ENCODE measurements at regions not wholly inside any gene's neighbourhood (a gene's known extent, or its start where the extent isn't known, plus 50 kb on each side); places are given as distances from the start of the nearest gene placed in this dataset.

DNA sequence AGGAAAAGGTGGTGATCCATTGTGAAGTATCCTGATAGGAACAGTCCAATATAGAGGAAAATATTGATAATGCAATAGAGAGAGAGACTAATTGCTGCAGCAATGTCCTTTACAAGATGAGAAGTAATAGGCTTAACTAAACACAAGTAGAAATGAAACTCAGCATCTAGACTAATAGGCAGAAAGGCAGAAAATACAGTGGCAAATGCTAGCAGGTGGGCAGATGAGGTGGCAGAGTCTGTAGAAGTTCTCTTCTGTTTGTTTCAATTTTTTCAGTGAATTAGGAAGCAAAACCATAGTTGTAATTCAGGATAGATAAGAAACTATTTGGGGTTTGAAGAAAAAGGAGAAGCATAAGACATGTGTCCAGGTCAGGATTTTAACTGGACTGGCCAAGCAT, 236.7 kb upstream of the HS3ST5 start:
- H2AFZ ChIP-seq = no peak overlapping the region
- H3K36me3 ChIP-seq (ENCODE audit: control insufficient read depth, insufficient read depth, low read length) = no peaks in the 10 kb centered on the region
- no peak overlapping the region for H3K9ac ChIP-seq
- H3K4me3 ChIP-seq (ENCODE audit: low read depth, low read length) = no peak overlapping the region
- no peaks in the 10 kb centered on the region for H3K4me1 ChIP-seq
- H3K27me3 ChIP-seq (ENCODE audit: control insufficient read depth, insufficient read depth, low read length) = no peaks in the 10 kb centered on the region
- H3K4me2 ChIP-seq (ENCODE audit: low read length) = no peak overlapping the region
- TF ChIP-seq, protein P1, sequence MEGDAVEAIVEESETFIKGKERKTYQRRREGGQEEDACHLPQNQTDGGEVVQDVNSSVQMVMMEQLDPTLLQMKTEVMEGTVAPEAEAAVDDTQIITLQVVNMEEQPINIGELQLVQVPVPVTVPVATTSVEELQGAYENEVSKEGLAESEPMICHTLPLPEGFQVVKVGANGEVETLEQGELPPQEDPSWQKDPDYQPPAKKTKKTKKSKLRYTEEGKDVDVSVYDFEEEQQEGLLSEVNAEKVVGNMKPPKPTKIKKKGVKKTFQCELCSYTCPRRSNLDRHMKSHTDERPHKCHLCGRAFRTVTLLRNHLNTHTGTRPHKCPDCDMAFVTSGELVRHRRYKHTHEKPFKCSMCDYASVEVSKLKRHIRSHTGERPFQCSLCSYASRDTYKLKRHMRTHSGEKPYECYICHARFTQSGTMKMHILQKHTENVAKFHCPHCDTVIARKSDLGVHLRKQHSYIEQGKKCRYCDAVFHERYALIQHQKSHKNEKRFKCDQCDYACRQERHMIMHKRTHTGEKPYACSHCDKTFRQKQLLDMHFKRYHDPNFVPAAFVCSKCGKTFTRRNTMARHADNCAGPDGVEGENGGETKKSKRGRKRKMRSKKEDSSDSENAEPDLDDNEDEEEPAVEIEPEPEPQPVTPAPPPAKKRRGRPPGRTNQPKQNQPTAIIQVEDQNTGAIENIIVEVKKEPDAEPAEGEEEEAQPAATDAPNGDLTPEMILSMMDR (IDR thresholded peaks at IDR 0.05) = no peak
- H3K79me2 ChIP-seq = no peaks in the 10 kb centered on the region
- no peaks in the 10 kb centered on the region for H3K9me3 ChIP-seq (ENCODE audit: control insufficient read depth, low read length)
- no peak overlapping the region for H3K27ac ChIP-seq

GRCh38 chr6:114577109-114577508, 234.3 kb upstream of the HS3ST5 start:
- no peak overlapping the region for H3K4me3 ChIP-seq (ENCODE audit: low read depth, low read length)
- H3K36me3 ChIP-seq (ENCODE audit: control insufficient read depth, insufficient read depth, low read length) = no peaks in the 10 kb centered on the region
- no peaks in the 10 kb centered on the region for H3K4me1 ChIP-seq
- no peaks in the 10 kb centered on the region for H3K27me3 ChIP-seq (ENCODE audit: control insufficient read depth, insufficient read depth, low read length)
- TF ChIP-seq, protein P1 (IDR thresholded peaks at IDR 0.05) = no peak
- no peak overlapping the region for H3K4me2 ChIP-seq (ENCODE audit: low read length)
- no peaks in the 10 kb centered on the region for H3K79me2 ChIP-seq
- H3K9me3 ChIP-seq (ENCODE audit: control insufficient read depth, low read length) = no peaks in the 10 kb centered on the region
- no peak overlapping the region for H3K9ac ChIP-seq
- H2AFZ ChIP-seq = no peak overlapping the region
- H3K27ac ChIP-seq = no peak overlapping the region

GRCh38 chr6:114576330-114576729, 233.5 kb upstream of the HS3ST5 start:
- TF ChIP-seq, protein P1 (IDR thresholded peaks at IDR 0.05) = no peak
- H3K27me3 ChIP-seq (ENCODE audit: control insufficient read depth, insufficient read depth, low read length) = no peaks in the 10 kb centered on the region
- no peak overlapping the region for H3K4me3 ChIP-seq (ENCODE audit: low read depth, low read length)
- H3K4me1 ChIP-seq = no peaks in the 10 kb centered on the region
- H3K36me3 ChIP-seq (ENCODE audit: control insufficient read depth, insufficient read depth, low read length) = no peaks in the 10 kb centered on the region
- H2AFZ ChIP-seq = no peak overlapping the region
- no peak overlapping the region for H3K27ac ChIP-seq
- no peak overlapping the region for H3K9ac ChIP-seq
- H3K79me2 ChIP-seq = no peaks in the 10 kb centered on the region
- H3K4me2 ChIP-seq (ENCODE audit: low read length) = no peak overlapping the region
- H3K9me3 ChIP-seq (ENCODE audit: control insufficient read depth, low read length) = no peaks in the 10 kb centered on the region

DNA sequence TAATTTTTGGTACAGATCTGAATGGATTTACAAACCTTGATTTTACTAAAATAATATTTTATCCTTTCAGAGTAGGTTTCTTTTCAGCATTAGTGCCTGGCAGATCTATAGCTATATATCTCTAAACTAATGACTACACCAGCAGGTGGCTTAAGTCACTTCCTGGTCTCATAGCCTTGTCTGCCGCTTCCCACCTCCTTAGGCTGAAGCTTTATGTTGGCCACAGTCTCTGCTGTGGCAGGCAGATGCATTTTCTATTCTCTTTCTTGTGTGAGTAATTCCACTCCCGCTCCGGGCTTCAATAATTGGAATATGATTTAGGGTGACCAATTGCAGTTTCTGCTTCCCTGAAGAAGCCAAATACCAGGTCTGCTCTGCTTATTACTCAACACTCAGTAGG, 226.8 kb upstream of the HS3ST5 start:
- Histone ChIP-seq H3K4me3 (ENCODE audit: low read depth, low read length) (no peak overlapping the region), H3K9ac (no peak overlapping the region), H3K27ac (no peak overlapping the region), H3K4me2 (ENCODE audit: low read length) (no peak overlapping the region), H3K4me1 (no peaks in the 10 kb centered on the region), H3K36me3 (ENCODE audit: control insufficient read depth, insufficient read depth, low read length) (no peaks in the 10 kb centered on the region), H3K9me3 (ENCODE audit: control insufficient read depth, low read length) (no peaks in the 10 kb centered on the region), H3K27me3 (ENCODE audit: control insufficient read depth, insufficient read depth, low read length) (no peaks in the 10 kb centered on the region), H3K79me2 (no peaks in the 10 kb centered on the region), H2AFZ (no peak overlapping the region)
- TF ChIP-seq, protein P1 (IDR thresholded peaks at IDR 0.05) = no peak

- no peak overlapping the region for H3K4me2 ChIP-seq (ENCODE audit: low read length)
- TF ChIP-seq, protein P1 (IDR thresholded peaks at IDR 0.05) = no peak
Observed at GRCh38 chr6:114564302-114564933, 221.6 kb upstream of the HS3ST5 start.

More at GRCh38 chr6:114564302-114564933, 221.6 kb upstream of the HS3ST5 start:
- no peak overlapping the region for H3K4me3 ChIP-seq (ENCODE audit: low read depth, low read length)
- no peak overlapping the region for H3K9ac ChIP-seq
- H3K27ac ChIP-seq = no peak overlapping the region
- H3K9me3 ChIP-seq (ENCODE audit: control insufficient read depth, low read length) = no peaks in the 10 kb centered on the region
- H3K4me1 ChIP-seq = no peaks in the 10 kb centered on the region
- no peaks in the 10 kb centered on the region for H3K27me3 ChIP-seq (ENCODE audit: control insufficient read depth, insufficient read depth, low read length)
- H2AFZ ChIP-seq = no peak overlapping the region
- no peaks in the 10 kb centered on the region for H3K36me3 ChIP-seq (ENCODE audit: control insufficient read depth, insufficient read depth, low read length)
- H3K79me2 ChIP-seq = no peaks in the 10 kb centered on the region
